ENCODE measurements at regions not wholly inside any gene's neighbourhood (a gene's known extent, or its start where the extent isn't known, plus 50 kb on each side); places are given as distances from the start of the nearest gene placed in this dataset.

DNA sequence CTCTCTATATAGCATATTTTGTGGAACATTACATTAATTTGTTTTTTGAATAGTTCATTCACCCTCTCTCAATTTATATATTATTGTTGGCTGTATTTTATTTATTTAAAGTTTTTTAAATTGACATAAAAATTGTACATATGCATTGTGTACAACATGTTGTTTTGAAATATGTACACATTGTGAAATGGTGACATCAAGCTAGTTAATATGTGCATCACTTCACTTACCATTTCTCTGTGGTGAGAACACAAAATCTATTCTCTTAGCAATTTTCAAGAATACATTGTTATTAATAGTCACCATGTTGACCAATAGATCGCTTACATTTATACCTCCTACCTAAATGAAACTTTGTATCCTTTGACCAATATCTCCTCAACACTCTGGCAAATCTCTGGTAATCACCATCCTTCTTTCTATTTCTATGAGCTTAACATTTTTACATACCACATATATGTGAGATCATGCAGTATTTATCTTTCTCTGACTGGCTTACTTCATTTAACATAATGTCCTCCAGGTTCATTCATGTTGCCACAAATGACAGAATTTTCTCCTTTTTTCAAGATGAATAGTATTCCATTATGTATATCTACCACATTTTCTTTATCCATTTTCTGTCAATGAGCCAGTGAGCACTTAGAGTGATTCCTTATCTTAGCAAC, 180.9 kb upstream of the DEPDC1 start:
- Histone ChIP-seq H3K27ac (no peak overlapping the region), H3K27me3 (no peaks in the 10 kb centered on the region), H3K4me1 (no peaks in the 10 kb centered on the region), H3K9me3 (no peaks in the 10 kb centered on the region), H3K4me3 (no peak overlapping the region), H3K36me3 (no peaks in the 10 kb centered on the region)
- DNase-seq (ENCODE audit: low spot score in 2 of 2) = no peak
- WGBS, 2 donors = 88 to 97% methylated on average over 1 of the region's 1 CpG
- no peak for TF ChIP-seq POLR2A (IDR thresholded peaks at IDR 0.05)
- TF ChIP-seq, protein P1, sequence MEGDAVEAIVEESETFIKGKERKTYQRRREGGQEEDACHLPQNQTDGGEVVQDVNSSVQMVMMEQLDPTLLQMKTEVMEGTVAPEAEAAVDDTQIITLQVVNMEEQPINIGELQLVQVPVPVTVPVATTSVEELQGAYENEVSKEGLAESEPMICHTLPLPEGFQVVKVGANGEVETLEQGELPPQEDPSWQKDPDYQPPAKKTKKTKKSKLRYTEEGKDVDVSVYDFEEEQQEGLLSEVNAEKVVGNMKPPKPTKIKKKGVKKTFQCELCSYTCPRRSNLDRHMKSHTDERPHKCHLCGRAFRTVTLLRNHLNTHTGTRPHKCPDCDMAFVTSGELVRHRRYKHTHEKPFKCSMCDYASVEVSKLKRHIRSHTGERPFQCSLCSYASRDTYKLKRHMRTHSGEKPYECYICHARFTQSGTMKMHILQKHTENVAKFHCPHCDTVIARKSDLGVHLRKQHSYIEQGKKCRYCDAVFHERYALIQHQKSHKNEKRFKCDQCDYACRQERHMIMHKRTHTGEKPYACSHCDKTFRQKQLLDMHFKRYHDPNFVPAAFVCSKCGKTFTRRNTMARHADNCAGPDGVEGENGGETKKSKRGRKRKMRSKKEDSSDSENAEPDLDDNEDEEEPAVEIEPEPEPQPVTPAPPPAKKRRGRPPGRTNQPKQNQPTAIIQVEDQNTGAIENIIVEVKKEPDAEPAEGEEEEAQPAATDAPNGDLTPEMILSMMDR (IDR thresholded peaks at IDR 0.05) = no peak
- TF ChIP-seq EP300 (IDR thresholded peaks at IDR 0.05) = no peak

DNA sequence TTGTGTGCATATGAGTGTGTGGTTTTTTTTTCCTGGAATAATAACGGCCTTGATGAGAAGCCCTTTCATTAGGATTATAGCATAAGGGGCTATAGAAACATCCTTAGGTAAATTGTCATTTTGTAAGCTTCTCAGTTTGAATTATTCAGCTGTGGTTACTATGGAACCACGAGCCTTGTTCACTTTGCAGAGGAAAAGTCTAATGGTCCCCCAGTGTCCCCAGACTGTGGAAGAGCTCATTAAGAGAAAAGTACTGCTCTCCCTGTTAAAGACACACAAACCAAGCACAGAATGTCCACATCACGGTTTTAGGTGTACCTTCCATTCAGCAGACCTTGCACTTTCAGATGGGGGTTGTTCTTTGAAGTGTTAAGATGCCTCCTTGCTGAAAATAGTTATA, 199.3 kb upstream of the DEPDC1 start:
- Histone ChIP-seq H3K36me3 (no peaks in the 10 kb centered on the region), H3K27me3 (no peaks in the 10 kb centered on the region), H3K4me3 (no peak overlapping the region), H3K9me3 (no peaks in the 10 kb centered on the region), H3K27ac (no peak overlapping the region), H3K4me1 (no peaks in the 10 kb centered on the region)
- 49 to 58% methylated on average over 3 of the region's 3 CpGs for WGBS, 2 donors
- TF ChIP-seq POLR2A (IDR thresholded peaks at IDR 0.05) = no peak
- no peak for TF ChIP-seq EP300 (IDR thresholded peaks at IDR 0.05)
- TF ChIP-seq, protein P1 (IDR thresholded peaks at IDR 0.05) = no peak
- DNase-seq (ENCODE audit: low spot score in 2 of 2) = no peak

DNA sequence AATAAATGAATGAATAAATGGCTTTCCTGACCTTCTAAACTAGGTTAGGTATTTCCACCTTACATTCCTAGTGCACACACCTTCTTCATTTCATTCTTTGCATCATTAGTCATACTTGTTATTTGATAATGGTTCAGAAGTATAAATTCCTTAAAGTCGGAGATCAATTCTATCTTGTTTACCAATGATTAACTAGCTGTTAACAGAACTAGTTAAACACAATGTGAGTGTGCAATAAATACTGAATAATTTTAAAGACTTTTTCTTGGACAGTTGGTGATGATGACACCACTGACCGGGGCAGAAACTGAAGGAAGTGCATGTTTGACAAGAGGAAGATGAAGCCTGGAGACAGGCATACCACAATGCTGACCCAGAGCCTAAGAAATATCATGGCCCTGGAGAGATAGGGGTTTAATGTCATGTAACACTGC, 207.1 kb upstream of the DEPDC1 start:
- H3K4me3 ChIP-seq = no peak overlapping the region
- TF ChIP-seq EP300 (IDR thresholded peaks at IDR 0.05) = no peak
- TF ChIP-seq POLR2A (IDR thresholded peaks at IDR 0.05) = no peak
- TF ChIP-seq, protein P1 (IDR thresholded peaks at IDR 0.05) = no peak
- peaks cover 0 to 1% (median under 1%) of the 10 kb centered on the region in 4 donors for H3K9me3 ChIP-seq
- H3K27ac ChIP-seq = no peak overlapping the region
- no peaks in the 10 kb centered on the region for H3K27me3 ChIP-seq
- H3K36me3 ChIP-seq = no peaks in the 10 kb centered on the region
- 82 to 84% methylated on average over 2 of the region's 2 CpGs for WGBS, 2 donors
- H3K4me1 ChIP-seq = no peaks in the 10 kb centered on the region
- DNase-seq (ENCODE audit: low spot score in 2 of 2) = no peak

DNA sequence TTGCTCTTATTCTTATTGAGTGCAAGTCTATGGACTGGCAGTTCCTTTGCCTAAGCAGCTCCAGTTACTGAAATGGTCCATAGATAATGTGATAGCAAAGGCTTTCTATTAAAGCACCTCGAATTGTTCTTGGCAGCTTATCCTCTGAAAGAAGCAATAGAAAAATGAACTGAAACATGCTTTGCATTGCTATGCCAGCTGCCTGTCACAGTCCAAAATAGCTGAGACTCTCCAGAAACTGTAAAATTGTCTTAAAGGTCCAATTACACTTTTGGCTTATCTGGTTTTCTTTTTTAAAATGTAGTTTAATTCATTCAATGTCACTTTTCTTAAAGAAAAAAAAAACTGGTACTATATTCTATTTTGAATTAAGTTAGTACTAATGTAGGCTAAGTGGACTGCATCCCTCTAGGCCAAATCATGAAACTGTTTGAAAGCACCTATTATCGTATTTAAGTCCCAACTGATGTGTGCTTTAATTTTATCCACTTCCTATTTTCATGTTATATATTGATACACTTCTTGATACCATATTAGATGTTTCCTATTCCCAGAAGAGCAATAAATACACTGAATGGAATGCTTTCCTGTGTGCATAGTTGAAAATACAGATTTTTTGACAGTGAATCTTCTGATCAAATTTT, 208.0 kb upstream of the DEPDC1 start:
- Histone ChIP-seq H3K36me3 (no peaks in the 10 kb centered on the region), H3K27me3 (no peaks in the 10 kb centered on the region), H3K4me3 (no peak overlapping the region), H3K9me3 (peaks cover 0 to 10% (median 3%) of the 10 kb centered on the region in 4 donors), H3K27ac (no peak overlapping the region), H3K4me1 (no peaks in the 10 kb centered on the region)
- whole genome bisulfite sequencing, 2 donors = 56 to 57% methylated on average over 2 of the region's 2 CpGs
- TF ChIP-seq EP300 (IDR thresholded peaks at IDR 0.05) (no peak), POLR2A (IDR thresholded peaks at IDR 0.05) (no peak)
- TF ChIP-seq, protein P1 (IDR thresholded peaks at IDR 0.05) = no peak
- no peak for DNase-seq (ENCODE audit: low spot score in 2 of 2)

DNA sequence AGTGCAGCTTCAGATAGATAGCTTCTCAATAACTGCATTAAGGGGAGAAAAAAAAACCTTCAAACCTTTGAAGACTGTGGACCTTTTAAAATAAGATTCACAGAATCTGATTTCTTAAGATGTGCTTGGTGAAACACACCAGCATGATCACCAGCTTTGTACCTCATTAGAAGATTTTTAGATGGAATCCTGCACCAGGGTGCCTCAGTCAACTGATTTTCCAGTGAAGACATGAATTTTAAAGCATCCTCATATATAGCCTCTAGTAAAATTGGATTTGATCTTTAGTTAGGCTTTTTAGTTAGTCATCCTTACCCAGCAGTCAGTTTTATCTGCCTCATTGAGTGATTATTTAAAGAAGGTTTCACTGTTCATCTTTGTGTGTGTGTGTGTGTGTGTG, 208.6 kb upstream of the DEPDC1 start:
- Histone ChIP-seq H3K4me1 (no peaks in the 10 kb centered on the region), H3K36me3 (no peaks in the 10 kb centered on the region), H3K4me3 (no peak overlapping the region), H3K9me3 (peaks cover 0 to 15% (median 3%) of the 10 kb centered on the region in 4 donors), H3K27ac (no peak overlapping the region), H3K27me3 (no peaks in the 10 kb centered on the region)
- TF ChIP-seq POLR2A (IDR thresholded peaks at IDR 0.05) = no peak
- no peak for TF ChIP-seq EP300 (IDR thresholded peaks at IDR 0.05)
- TF ChIP-seq, protein P1 (IDR thresholded peaks at IDR 0.05) = no peak
- no peak for DNase-seq (ENCODE audit: low spot score in 2 of 2)
